ENCODE measurements at regions not wholly inside any gene's neighbourhood (a gene's known extent, or its start where the extent isn't known, plus 50 kb on each side); places are given as distances from the start of the nearest gene placed in this dataset.

DNA sequence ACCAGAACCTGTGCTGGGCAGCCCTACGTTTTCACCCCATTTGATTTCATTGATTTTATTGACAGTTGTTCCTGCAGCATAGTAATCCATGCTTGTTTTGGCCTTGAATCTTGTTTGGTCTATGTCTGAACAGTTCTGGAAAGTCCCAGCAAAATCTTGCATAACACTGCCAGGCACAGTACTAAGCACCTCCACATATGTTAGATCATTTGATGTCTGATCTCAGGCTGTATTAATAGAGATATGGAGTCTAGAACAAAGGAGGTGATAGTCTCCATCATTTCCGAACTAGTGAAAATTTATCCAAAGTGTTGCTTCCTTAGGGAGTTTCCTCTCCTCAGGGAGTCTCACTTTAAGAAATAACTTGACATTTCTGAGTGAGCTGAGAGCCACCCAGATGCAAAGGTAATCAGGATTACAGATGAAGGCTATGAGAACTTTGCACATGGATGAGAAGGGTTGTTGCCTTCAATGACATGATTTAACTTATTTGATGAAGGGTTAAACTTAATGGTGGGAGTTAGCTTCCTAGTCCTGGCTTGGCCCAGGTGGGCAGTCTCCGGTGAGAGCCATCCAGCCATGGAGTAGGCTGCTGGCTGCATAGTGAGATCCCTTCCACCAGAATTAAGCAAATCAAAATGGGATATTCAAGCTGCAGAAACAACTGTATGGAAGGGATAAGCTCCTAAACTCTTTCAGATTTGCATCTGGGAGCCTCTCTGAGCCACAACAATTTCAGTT, 173.8 kb upstream of the MVB12B start:
- no peak for DNase-seq (ENCODE audit: low spot score)

- DNase-seq (ENCODE audit: low spot score): no peak
These were observed 173.2 kb upstream of the MVB12B start for GRCh38 chr9:126153382-126153781.

DNA sequence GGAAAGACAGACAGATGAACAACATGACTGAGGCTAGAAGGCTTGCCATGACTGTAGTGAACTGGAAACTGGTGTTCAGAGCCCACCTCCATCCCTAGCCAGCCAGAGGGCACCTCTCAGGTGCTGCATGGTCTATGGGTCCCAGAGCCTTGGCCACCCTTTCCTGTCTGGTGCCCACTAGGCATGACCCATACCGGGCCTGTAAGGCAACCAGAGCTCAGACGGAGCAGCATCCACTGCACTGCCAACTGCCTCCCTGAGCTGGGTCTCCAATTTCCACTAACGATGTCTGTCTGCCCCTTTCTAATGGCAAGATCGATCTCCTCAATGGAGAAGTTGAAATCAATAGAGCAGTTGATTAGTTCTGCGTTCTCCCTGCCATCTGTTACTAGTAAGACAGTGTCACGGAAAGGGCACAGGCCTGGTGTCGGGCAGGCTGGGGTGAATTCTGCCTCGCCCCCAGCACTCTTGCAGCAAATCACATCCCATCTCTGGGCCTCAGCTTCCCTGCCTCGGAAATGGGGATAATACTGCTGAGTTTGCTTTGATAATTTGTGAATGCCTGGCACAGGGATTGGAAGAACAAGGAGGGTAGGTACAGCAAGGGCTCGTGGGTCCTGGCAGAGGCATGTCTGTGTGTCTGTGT, 172.3 kb upstream of the MVB12B start:
- no peak for DNase-seq (ENCODE audit: low spot score)

DNA sequence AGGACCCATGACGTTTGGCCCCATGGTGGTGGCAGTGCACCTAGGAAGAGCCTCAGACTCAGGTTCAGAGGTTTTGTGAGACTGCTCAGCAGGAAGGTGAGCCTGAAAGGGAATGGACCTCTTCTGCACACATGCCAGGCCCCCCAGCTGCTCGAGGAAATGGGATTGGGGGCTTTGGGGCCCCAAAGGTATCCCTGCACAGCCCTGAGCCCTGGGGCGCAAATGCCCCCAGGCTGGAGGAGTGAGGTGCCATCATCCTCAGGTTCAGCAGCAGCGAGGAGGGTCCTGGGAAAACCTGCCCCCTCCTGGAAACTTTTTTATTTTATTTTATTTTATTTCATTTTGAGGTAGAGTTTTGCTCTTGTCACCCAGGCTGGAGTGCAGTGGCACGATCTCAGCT, 171.8 kb upstream of the MVB12B start:
- no peak for DNase-seq (ENCODE audit: low spot score)

DNA sequence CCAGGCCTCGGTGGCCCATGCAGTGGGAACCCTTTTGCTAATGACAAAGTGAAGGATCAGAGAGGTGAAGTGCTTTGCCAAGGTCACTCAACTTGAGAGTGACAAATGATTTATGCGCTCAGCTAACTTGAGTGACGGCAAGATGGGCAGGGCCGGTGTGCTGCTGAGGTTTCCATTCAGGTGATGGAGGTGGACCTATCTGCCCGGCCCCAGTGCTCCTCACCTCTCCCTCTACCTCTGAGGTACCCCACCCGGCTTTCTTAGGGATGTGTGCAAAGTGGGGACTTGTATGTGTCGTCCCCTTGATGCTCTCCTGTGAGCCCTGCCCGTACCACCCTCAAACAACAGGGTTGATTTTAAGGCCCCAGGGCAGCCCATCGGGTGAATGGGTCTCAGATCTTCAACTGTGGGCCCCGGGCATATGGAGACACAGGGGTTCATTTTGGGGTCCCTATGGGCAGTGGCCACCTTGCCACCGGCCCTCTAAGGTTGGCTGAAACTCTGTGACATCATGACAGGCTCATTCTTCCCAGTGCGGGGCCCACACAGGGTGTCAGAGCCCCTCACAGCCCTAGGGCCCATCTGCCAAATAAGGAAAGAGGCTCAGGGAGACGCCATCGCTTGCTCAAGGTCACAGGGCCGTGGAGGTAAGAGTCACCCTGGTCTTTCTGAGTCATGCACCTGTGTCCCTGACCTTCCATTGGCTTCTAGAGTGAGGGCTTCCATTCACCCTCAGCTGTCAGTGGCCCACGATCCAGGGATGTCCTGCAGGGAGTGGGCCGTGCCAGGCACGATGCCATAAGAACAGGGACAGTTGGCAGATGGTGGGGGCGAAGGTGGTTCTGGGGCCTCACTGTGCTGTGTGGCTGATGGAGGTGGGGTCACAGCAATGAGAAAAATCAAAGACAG, 170.6 kb upstream of the MVB12B start:
- no peak for DNase-seq (ENCODE audit: low spot score)

GRCh38 chr9:126156898-126157297, 169.7 kb upstream of the MVB12B start:
- DNase-seq (ENCODE audit: low spot score): no peak

- DNase-seq (ENCODE audit: low spot score): no peak
These were observed 169.2 kb upstream of the MVB12B start for GRCh38 chr9:126157423-126157822.

GRCh38 chr9:126157826-126158587, 168.6 kb upstream of the MVB12B start:
- DNase-seq (ENCODE audit: low spot score): no peak

- no peak for DNase-seq (ENCODE audit: low spot score)
These were observed 167.8 kb upstream of the MVB12B start for GRCh38 chr9:126158588-126159429.

- no peak for DNase-seq (ENCODE audit: low spot score)
These were observed 167.1 kb upstream of the MVB12B start for GRCh38 chr9:126159430-126160060.

GRCh38 chr9:126160067-126160853, 166.4 kb upstream of the MVB12B start:
- no peak for DNase-seq (ENCODE audit: low spot score)

DNA sequence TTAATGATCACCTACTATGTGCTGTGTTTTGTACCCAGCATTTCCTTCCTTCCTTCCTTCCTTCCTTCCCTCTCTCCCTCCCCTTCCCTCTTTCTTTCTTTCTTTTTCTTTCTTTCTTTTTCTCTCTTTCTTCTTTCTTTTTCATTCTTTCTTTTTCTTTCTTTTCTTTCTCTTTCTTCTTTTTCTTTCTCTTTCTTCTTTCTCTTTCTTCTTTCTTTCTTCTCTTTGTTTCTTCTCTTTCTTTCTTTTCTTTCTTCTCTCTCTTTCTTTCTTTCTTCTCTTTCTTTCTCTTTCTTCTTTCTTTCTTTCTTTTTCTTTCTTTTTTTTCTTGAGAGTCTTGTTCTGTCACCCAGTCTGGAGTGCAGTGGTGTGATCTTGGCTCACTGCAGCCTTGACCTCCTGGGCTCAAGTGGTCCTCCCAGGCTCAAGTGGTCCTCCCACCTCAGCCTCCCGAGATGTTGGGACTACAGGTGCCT, 165.7 kb upstream of the MVB12B start:
- no peak for DNase-seq (ENCODE audit: low spot score)

DNA sequence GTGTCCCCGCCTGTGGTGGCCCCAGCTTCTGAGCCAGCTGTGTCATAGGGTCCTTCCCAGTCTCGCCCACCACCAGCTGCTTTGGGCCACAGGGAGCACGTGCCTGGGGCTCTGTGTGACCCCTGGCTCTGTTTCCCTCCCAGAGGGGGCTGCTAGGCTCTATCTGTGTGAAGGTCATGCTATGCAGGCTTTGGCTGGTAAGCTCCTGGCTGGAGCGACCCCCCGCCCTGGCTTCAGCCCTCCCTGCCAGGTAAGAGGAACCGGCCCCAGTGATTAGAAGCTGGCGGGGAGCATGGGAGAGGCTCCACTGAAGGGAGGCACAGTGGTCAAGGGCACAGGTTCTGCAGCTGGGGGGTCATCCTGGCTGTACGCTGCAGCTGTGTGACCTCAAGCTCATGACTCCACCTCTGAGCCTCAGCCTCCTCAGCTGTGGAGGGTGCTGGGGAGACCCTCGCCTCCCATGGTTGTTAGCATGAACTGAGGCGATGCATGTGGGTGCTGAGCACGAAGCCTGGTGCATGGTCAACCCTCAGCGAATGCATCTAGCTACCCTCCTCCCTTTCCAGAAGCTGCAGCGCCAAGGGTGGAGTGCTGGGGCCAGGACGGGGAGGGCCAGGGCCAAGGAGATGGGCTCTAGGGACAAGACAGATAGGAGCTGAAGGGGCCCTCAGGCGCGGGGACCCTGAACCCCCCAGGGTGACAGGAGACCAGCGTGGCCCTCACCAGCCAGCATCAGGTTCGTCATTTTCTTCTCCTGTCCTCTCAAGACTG, 163.8 kb upstream of the MVB12B start:
- DNase-seq (ENCODE audit: low spot score): no peak

DNA sequence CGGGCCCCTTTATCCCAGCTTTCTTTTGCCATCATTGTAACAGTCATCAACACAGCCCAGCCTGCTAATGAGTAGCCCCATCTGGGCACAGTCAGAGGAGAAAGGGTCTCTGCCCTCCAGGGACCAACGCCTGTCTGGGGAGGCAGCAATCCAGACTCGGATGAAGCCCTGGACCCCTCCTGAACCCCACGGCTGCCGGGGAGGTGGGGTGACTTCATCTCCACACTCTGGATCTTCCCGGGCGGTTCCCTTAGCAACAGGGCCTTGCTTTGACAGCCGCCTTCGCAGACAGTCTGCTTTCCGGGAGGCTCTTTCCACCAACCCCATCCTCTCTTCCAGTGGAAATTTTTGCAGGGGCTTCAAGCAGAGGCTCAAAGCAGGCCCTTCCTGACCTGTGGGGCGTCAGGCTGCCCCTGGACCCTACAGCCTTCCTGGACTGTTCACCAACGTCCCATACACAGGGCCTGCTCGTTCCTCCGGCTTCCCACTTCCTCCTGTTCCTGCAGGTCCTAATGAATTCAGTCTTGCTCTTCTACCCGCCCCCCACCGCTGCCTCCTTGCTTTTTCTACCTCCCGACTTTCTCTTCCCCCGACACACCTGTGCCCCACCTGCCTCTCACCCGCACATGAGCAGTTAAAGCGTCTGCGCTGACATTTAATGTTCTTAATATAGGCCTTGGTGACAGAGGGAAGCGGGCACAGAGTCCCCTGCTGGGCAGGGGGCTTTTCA, 161.7 kb upstream of the MVB12B start:
- no peak for DNase-seq (ENCODE audit: low spot score)

GRCh38 chr9:126165755-126166154, 160.9 kb upstream of the MVB12B start:
- no peak for DNase-seq (ENCODE audit: low spot score)

- no peak for DNase-seq (ENCODE audit: low spot score)
These were observed 160.3 kb upstream of the MVB12B start for GRCh38 chr9:126166291-126166690.

GRCh38 chr9:126166866-126167265, 159.8 kb upstream of the MVB12B start:
- DNase-seq (ENCODE audit: low spot score): no peak

GRCh38 chr9:126169736-126170135, 156.9 kb upstream of the MVB12B start:
- DNase-seq (ENCODE audit: low spot score): no peak
